Fibroblast of upper back skin (primary cell): ENCODE measurements at regions not wholly inside any gene's neighbourhood (a gene's known extent, or its start where the extent isn't known, plus 50 kb on each side); places are given as distances from the start of the nearest gene placed in this dataset.

Experiments used
- DNase-seq: peaks from one replicate; pipeline ENCODE4 v3.0.0-alpha.2; 2013

DNA sequence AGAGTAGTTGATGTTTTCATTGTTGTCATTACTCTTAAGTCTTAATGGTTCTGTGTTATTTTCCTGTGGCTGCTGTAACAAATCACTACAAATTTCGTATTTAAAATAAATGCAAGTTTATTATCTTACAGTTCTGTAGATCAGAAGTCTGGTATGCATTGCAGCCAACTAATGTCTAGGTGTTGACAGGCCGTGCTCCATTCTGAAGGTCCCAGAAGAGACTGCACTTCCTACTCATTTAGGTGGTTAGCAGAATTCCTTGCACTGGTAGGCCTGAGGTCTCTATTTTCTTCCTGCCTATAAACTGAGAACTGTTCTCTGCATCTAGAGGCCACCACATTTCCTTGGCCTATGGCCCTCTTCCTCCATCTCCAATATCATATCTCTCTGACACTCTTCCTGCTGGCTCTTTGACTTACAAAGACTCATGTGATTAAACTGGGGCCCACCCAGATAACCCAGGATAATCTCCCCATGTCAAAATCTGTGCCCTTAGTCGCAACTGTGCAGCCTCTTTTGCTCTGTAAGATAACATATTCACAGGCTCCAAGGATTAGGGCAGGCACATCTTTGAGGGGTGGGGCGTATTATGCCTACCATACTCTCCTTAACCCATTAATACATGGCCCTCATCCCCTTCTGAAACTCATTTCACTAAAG, 468.4 kb downstream of the FOXO1 start:
- peak; percentile 16 for DNase-seq

DNA sequence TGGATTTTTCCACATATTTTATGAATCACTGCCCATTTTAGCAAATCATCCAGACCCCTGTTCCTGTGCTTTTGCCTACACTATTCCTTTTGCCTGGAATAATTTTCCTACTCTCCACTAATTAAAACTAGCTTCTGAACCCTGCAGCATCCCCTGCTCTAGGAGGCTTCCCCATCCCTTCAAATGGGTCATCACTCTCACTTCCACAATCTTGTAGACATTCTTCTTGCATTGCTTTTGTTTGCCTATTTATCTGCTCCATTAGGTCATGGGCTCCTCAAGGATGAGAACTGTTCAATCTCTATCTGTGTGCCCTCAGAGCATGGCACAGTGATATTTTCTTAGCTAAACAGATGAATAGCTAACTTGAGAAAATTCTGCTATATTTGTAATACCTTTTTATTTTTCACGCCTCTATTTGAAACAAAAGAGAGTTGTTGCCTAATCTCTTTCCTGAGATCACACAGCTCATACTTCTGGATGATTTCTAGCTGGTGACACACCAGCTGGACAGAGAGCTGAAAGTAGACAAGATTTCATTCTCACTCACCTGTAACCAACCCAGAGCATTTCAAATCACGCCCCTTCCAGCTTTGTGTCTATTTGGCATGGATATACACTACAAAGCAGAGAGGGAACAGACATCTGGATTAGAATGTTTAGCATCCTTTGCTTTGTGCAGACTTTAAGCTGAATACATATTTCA, 466.0 kb downstream of the FOXO1 start:
- no peak for DNase-seq

DNA sequence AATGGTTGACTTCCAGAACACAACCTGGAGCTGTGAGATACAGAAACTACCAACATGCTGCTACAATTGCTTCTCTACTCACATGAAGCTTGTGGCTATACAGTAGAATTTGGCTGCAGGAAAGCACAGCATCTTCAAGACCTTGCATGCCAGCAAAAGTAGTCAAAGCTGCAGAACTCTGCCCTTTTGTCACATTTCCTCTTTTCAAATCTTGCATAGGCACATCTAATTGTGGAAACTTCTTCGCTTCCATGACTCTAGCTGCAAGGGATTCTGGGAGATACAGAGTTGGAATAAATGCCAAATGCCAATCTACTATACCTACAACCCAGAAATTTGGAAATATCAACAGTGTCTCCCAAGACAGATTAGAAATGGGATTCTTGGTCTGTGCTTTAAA, 462.2 kb downstream of the FOXO1 start:
- no peak for DNase-seq

DNA sequence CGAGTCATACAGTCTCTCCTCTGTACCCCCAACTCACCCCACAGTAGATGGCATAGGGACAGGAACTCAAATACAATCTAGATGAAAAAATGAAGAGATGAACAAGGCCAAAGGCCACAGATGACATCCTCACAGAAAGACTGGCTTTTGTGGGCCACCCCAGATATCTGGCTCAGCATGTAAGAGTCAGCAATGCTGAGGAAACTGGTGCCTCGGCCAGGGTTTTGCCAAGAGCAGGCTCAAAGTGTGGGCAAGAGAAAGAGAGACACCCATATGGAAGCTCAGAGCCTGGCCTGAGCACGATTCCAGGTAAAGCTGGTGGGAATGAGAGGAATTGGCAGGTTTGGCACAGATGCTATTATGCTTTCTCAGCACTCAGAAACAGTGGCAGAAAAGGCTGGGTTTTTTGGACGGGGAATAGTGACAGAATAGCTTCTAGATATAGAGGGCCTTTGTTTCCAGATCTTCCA, 460.6 kb downstream of the FOXO1 start:
- no peak for DNase-seq

DNA sequence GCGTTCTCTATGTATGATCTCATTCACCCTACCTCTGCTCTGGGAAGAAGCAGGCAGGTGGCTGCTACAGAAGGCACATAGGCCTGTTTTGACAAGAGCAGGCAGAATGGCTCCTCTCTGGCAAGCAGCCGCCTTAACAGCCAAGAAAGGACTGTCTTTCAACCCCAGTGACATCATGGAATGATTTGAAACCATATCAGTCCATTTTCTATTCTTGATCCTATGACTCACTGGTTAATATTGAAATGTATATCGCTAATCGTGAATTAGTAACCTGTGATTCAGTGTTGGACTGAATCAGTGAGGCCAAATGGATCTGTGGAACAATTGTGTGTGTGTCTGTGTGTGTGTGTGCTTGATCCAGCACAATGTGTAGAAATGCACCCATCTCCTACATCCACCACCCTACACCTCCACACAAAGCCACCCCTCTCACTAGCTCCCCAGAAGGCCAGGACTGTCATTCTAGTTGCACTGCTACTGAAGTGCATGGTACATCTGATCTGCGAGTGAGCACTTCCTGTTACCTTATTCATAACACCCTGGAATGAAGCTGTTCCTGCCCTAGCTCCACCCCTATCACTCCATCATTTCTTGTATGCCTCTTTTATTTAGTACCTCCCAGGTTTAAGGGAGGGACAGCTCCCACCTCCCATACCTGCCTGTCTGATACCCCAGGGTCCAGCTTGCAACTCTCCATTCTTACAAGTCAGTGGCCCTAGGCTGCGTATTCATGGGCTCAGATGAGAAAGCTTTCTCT, 460.0 kb downstream of the FOXO1 start:
- peak; percentile 36 for DNase-seq

DNA sequence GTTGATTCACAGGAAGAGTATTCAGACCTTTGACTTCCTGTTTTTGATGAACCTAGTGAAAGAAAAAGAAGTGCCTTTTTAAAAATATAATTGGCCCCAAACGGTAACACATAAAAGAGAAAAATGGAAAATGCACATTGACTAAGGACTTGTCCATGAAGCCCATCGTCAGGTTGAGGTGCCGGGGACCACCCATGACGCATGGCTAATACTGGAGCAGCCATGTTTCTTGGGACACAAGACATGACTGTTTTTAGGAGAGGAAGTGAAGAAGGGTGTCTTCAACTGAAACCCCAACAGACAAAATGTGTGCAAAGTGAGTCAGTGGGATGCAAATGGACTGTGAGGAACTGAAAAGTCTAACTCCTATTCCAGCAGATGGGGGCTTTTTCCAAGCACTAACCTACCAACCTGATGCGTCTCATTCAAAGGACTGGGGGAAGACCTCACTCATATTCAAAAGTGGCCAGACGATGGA, 459.4 kb downstream of the FOXO1 start:
- DNase-seq, result no peak

DNA sequence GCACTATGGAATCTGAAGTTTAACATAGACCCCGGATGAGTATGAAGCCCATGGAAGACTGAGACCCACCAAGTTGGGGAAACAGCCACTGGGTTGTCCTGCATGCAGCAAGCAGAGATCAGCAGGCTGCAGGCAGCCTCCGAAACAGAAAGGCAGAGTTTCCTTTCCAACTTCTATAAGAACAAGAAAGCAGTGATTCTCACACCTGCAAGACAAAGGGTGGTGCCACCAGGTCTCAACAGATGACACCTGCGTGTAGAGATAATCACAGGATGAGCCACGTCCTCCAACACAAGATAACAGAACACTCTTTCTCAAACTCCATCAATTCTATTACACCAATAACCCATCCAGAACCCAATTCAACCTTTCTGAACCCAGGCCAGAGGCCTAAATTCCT, 457.9 kb downstream of the FOXO1 start:
- no peak for DNase-seq

DNA sequence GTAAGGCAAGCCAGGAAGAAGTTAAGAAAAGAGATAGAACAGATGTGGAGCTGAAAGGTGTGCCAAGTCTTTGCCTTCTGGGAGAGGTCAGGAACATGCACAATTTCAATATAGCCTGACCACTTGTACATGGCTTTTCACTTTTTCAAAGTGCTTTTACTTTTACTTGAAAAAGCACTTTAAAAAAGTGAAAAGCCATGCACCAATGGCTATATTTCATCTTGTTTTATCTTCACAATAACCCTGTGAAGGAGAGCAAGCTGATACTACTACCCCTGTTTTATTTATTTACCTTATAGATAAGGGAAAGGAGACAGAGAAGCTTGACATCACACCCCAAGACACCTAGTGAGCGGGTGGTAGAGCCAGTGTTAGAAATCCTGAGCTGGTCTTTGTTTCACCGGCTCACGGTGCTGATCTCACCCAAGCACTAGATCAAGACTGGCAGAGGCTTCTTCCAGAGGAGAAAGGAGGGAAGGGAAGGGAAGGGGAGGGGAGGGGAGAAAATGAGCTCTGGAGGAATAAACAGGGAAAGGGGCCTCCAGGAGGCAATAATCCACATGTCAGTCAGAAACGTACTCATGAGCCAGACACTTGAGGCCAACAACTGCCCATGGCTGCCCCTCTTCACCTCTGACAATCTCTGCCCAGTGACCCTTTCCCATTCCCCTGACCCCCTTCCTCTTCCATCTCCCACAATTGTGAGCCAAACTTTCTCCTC, 455.4 kb downstream of the FOXO1 start:
- no peak for DNase-seq

DNA sequence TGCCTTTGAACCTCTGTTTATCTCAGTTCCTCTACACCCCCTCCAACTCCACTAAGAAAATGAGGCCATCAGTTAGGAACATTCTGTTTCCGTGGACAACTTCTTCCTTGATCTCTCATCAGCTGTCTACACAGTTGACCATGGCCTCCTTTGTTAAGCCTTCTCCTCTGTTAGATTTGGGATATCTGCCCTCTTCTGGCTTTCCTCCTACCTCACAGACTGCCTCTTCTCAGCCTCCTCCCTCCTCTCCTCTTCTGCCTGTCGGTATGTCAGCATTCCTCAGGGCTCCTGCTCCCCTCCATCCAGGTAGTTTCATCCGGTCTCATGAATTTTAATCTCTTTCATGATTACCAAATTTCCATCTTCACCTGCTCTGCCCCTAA, 454.9 kb downstream of the FOXO1 start:
- no peak for DNase-seq

DNA sequence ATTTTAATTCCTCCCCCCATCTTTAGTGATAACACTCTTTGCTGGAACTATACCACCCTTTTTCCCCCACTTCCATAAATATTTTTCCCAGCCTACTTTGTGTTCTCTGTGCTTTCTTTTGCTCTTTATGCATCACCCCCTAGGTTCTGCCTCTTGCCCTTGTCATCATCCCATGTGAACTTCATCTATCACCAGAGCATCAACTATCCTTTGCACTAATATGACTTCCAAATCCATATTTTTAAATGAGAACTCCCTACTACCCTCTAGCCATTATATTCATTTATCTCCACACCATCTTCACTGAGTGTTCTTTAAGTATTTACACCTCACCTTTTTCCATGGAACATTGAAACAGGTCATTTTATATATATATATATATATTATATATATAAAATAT, 452.7 kb downstream of the FOXO1 start:
- DNase-seq, result no peak

DNA sequence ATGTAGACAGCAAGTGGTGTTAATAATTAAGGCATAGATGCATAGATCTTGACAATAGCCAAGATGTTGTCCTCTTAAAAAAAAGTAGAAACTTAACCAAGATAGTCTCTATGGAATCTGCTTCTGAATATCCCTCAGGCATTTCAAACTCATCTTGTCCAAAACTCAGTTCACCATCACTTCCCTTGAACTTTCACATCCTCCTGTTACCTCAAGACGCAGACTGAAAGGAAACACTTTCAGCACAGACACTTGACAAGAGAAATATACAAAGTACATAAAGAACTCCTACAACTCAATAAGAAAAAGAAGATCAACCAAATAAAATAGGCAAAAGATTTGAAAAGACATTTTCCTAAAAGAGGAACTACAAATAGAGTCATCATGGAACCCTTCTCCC, 451.1 kb downstream of the FOXO1 start:
- no peak for DNase-seq

DNA sequence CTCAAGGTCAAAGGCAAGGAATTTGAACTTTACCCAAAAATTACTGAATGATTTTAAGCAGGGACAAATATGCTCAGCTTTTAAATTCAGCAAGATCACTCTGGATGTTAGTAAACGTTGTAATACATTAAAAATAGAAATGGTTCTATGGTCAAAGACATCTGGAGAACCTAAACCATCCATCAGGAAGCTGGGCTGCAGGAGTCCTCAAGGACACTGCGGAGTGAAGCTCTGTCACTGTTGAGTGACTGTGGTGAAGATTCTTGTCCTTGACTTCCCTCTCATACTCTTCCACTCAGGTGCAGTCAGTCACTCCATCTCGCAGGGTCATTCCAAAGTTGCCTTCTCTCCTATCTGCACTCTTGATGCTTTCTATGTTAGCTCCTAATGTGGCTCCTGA, 450.7 kb downstream of the FOXO1 start:
- no peak for DNase-seq

DNA sequence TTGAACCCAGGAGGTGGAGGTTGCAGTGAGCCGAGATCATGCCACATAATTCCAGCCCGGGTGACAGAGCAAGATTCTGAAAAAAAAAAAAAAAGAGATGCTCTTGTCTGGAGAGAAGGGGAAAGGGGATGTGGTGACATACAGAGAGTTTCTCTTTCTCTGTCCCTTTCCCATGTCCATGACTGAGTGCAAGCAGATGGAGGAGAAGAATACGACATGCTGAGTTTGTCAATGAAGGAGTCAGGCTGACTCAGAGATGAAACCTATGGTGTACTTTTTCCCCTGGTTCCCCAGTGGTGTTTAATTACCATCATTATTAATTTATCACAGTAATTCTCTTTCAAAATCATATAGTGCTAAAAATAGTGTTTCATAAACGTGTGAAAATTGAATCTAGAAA, 448.8 kb downstream of the FOXO1 start:
- DNase-seq, result no peak

DNA sequence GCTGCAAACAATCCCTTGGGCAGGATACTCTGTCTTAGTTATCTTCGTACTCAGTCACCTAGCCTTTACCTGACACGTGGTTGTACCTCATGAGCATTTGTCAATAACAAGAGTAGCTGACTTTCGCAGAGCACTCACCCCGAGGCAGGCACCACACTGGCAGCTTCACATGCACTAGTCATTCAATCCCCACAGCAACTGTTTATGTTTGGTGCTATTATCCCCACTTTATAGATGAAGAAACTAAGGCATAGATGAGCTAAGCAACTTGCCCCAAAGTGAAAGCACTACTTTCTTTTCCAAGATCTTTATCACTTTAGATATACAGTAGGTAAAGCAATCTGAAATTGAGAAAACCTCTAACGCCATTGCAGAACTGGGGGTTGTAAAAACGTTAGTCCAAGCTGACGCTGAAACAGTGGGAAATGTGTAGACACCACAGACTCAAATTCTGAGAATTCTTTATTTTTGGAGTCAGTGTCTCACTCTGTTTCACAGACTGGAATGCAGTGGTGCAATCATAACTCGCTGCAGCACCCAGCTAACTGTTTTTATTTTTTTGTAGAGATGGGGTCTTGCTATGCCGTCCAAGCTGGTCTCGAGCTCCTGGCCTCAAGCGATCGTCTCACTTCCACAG, 446.0 kb downstream of the FOXO1 start:
- DNase-seq, result peak; percentile 31

DNA sequence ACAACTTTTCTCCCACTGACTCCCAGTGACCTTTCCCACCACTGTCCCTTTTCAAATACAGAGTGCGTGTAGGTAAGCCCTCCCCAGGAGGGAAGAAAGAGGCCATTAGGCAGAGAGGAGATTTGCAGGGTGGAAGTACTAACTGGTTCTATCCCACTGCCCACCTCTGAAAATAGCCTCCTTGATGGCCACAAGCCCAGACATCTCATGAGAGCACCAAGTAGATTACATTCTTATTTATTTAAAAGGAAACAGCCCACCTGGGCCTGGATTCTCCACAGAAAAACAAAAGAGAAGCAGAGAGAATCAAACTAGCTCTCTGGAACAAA, 445.3 kb downstream of the FOXO1 start:
- DNase-seq, result no peak

DNA sequence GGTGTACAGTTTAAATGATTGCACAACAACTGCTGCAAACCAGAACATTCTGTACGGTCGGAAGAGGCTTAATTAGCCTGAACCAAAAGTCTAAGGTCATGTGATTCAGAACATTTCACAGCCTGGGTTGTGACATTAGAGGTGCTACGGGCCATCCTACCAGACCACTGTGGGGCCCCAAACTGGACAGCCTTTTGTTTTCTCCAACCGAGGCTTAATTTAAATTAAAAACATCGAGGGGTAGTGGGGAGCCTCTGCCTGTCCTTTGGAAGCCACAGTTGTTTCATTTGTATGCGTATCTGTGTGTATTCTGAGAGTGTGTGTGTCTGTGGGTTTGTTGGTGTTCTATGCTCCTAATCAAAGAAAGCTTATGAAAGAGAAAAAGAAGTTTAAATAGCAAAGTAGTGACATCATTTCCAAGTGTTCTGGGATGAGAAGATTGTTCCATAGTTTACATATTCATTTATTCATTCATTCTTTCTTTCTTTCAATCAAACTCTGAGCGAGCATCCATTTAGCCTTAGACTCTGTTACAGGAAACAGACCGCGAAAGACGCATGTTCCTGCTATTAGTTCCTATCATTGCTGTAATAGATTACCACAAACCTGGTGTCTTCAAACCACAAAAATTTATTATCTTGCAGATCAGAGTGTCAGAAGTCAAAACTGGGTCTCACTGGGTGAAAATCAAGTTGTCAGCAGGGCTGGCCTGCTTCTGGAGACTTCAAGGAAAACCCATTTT, 444.8 kb downstream of the FOXO1 start:
- peak; percentile 77 for DNase-seq

DNA sequence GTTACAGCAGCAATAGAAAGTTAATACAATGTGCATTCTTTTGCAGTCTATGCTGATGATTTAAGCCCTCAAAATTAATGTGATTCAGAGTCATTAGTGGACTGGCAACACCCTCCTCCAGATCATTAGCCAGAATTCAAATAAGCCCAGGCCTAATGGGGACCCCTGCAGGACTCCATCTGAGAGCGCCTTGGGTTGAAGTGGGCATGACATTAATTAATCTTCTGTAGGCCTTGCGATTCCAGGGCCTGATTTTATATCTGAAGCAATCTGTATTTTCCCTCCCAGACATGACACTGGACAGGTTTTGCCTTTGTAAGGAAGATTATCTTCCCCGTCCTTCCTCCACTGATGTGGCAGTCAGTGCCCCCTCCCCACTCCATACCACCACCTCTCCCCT, 442.9 kb downstream of the FOXO1 start:
- no peak for DNase-seq

DNA sequence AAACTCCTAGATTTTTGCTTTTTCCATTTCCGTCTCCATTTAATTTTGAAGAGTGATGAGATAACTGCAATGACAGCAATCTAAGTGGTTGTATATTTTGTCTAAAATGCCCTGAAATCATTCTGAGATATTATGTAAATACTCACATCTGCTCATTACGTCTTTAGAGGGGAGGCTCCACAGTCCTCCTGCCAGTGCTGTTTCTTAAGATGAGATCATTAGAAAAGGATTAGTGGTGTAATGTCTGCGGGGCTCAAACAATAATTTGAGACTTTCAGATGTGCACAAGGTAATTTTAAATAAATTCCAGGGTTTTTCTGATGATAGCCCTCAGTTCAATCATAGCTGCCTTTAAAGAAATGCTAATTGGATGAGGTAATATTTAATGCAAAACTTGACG, 437.9 kb downstream of the FOXO1 start:
- no peak for DNase-seq

DNA sequence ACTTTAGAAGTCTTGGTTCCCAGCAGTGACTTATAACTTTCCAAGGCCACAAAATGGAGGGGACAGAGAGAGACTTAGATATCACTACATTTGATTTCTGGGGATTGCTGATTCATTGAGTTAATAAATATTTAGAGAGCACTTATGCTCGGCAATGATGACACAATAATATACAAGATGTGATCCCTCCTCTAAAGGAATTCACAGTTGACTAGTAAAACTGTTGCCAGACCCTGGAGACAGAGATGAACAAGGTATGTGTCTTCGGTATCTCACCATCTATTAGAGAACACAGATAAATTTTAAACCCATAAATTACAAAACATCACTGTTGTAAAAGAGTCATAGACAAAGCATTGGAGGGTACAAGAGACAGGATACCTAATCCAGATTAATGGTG, 437.5 kb downstream of the FOXO1 start:
- DNase-seq, result no peak

DNA sequence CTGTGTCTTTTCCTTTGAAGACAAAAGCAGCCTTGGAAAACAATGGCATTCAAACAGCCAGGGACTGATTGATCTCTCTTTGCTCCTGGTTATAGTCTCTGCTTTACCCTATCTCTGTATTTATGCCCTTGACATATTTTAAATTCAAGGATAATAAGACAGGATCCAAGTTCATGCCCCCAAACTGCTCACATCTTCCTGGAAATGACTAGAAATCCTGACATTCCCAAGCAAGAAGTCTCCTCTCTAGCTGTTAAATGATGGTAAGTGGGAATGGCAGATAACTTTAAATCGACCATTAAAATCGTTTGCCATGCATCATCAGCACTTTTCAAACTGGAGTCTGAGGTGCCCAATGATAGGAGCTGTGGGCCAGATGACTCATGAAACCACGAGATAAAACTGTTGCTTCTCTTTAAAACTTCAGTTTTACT, 435.6 kb downstream of the FOXO1 start:
- DNase-seq, result peak; percentile 70

DNA sequence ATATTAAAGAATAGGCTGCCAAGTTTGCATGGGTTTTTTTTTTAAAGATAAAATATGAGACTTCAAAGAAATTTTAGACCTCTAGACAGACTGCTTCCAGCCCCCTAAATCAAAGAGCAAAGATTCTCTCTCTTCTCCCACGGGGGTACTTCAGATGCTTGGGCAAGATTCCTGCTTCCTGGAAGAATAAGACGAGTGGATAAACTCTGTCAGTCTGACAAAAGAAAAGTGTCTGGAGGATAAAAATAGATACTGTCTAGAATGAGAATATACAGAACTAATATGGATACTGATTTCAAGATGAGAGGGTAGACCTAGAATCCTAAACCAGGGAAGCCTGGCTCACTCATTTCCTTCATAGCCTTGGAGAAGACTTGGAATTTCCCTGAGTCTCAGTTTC, 435.1 kb downstream of the FOXO1 start:
- DNase-seq, result peak; percentile 78

DNA sequence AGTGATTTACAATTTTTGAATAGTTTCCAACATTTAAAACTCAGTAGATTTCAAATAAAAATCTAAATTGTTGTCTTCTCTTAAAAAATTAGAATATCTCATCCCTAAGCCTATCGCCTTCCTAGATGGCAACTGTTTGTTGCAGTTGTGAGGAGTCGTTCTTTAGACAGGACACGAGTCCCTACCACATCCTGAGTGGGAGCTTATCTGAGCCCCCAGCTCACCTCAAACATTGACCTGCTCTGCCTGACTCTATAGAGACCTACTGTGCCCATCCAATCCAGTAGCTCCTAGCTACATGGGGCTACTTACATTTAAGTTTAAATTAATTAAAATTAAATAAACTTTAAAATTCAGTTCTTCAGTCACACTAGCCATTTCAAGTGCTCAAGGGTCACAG, 434.7 kb downstream of the FOXO1 start:
- DNase-seq, result no peak
